HepG2 (cell line): ENCODE measurements at regions not wholly inside any gene's neighbourhood (a gene's known extent, or its start where the extent isn't known, plus 50 kb on each side); places are given as distances from the start of the nearest gene placed in this dataset.

ENCODE experiments used
- CCDC6 ChIP-seq: sonication (generic); formaldehyde crosslinking; IDR thresholded peaks from 2 replicates; pipeline ENCODE4 v1.8.1; 2022; ENCODE audit warnings: mild to moderate bottlenecking, missing genetic modification reagents, moderate library complexity
- CHD2 ChIP-seq: IDR thresholded peaks from 2 replicates; pipeline ENCODE4 v1.6.1; 2011; ENCODE audit warnings: low read depth, low read length, improper control_type of control experiment
- FOSL1 ChIP-seq: sonication (generic); formaldehyde crosslinking; IDR thresholded peaks from 2 replicates; pipeline ENCODE4 v1.9.0; 2021; ENCODE audit warnings: missing genetic modification reagents, borderline replicate concordance
- HOMEZ ChIP-seq: IDR thresholded peaks from 2 replicates; pipeline ENCODE4 v1.6.1; 2016; ENCODE audit warnings: low read depth
- PCBP2 ChIP-seq: fragments of 200-400 bp; formaldehyde crosslinking; optimal IDR thresholded peaks from 2 replicates; pipeline ENCODE3; 2018; ENCODE audit warnings: low read length, low read depth; ENCODE audit not compliant: poor library complexity, severe bottlenecking
- PRDM15 ChIP-seq: sonication (generic); formaldehyde crosslinking; IDR thresholded peaks from 2 replicates; pipeline ENCODE4 v1.4.0; 2020; ENCODE audit warnings: missing genetic modification reagents
- RNF2 ChIP-seq: fragments of 450-650 bp; conservative IDR thresholded peaks from 2 replicates; pipeline ENCODE4 v1.6.1; 2016; ENCODE audit warnings: low read depth
- SKIL ChIP-seq: sonication (generic); formaldehyde crosslinking; IDR thresholded peaks from 2 replicates; pipeline ENCODE4 v1.8.0; 2022; ENCODE audit warnings: missing genetic modification reagents, mild to moderate bottlenecking, moderate library complexity, borderline replicate concordance
- TAF1 ChIP-seq: sonication (generic); formaldehyde crosslinking; IDR thresholded peaks from 2 replicates; pipeline ENCODE4 v1.4.0; 2020; ENCODE audit warnings: missing genetic modification reagents
- THYN1 ChIP-seq: sonication (generic); formaldehyde crosslinking; IDR thresholded peaks from 2 replicates; pipeline ENCODE4 v1.8.1; 2023; ENCODE audit warnings: low read depth, mild to moderate bottlenecking, moderate library complexity, missing genetic modification reagents, borderline replicate concordance
- ZBTB26 ChIP-seq: IDR thresholded peaks from 2 replicates; pipeline ENCODE4 v1.6.1; 2016; ENCODE audit warnings: missing compliant biosample characterization, missing genetic modification reagents, borderline replicate concordance
- ZNF275 ChIP-seq: sonication (generic); formaldehyde crosslinking; IDR thresholded peaks from 2 replicates; pipeline ENCODE4 v1.8.0; 2022; ENCODE audit warnings: missing genetic modification reagents, mild to moderate bottlenecking, inconsistent platforms, borderline replicate concordance
- ZNF280B ChIP-seq: sonication (generic); formaldehyde crosslinking; IDR thresholded peaks from 2 replicates; pipeline ENCODE4 v1.5.0; 2020; ENCODE audit warnings: missing genetic modification reagents, mild to moderate bottlenecking, borderline replicate concordance
- ZNF335 ChIP-seq: sonication (generic); formaldehyde crosslinking; IDR thresholded peaks from 2 replicates; pipeline ENCODE4 v1.4.0; 2020; ENCODE audit warnings: missing genetic modification reagents
- ZNF446 ChIP-seq: sonication (generic); formaldehyde crosslinking; IDR thresholded peaks from 2 replicates; pipeline ENCODE4 v1.5.0; 2020; ENCODE audit warnings: mild to moderate bottlenecking, missing genetic modification reagents
- ZNF589 ChIP-seq: sonication (generic); formaldehyde crosslinking; conservative IDR thresholded peaks from 2 replicates; pipeline ENCODE4 v1.8.0; 2022; ENCODE audit warnings: mild to moderate bottlenecking, moderate library complexity, missing genetic modification reagents
- ZNF782 ChIP-seq: sonication (generic); formaldehyde crosslinking; IDR thresholded peaks from 2 replicates; pipeline ENCODE4 v1.4.0; 2020; ENCODE audit warnings: missing genetic modification reagents, mild to moderate bottlenecking, borderline replicate concordance

- TF ChIP-seq ZNF280B (CRISPR knock-in tag), result no peak
- no peak for TF ChIP-seq FOSL1 (CRISPR knock-in tag)
- TF ChIP-seq THYN1 (CRISPR knock-in tag), result no peak
- TF ChIP-seq CHD2, result no peak
- no peak for TF ChIP-seq PRDM15 (CRISPR knock-in tag)
- no peak; the same call in 1 of the 2 replicates for TF ChIP-seq CCDC6 (CRISPR knock-in tag)
- no peak for TF ChIP-seq SKIL (CRISPR knock-in tag)
- TF ChIP-seq HOMEZ (CRISPR knock-in tag), result no peak
- TF ChIP-seq ZNF446 (CRISPR knock-in tag), result no peak
- no peak for TF ChIP-seq RNF2
- no peak for TF ChIP-seq ZNF782 (CRISPR knock-in tag)
- TF ChIP-seq ZNF589 (CRISPR knock-in tag), result no peak
- TF ChIP-seq ZBTB26 (CRISPR knock-in tag), result no peak
- TF ChIP-seq TAF1 (CRISPR knock-in tag), result no peak
- no peak for TF ChIP-seq ZNF275 (CRISPR knock-in tag)
- TF ChIP-seq PCBP2, result no peak
- no peak for TF ChIP-seq ZNF335 (CRISPR knock-in tag)
These were observed 603.8 kb upstream of the ADAMTS9 start (continued) for GRCh38 chr3:65291448-65292125.
